GM12878 (cell line): ENCODE measurements at regions not wholly inside any gene's neighbourhood (a gene's known extent, or its start where the extent isn't known, plus 50 kb on each side); places are given as distances from the start of the nearest gene placed in this dataset.

Experiments used
- CTCF ChIP-seq, 3 experiments: IDR thresholded peaks in 2 of 3; conservative IDR thresholded peaks in 1 of 3; 2 replicates each; pipeline ENCODE4 v1.5.1; 2011; ENCODE audit warnings: low read depth in 3 of 3, low read length in 3 of 3, mild to moderate bottlenecking in 3 of 3, control low read depth in 2 of 3, moderate library complexity in 2 of 3, inconsistent platforms in 1 of 3, mixed read lengths in 1 of 3; ENCODE audit not compliant: control insufficient read depth in 2 of 3, insufficient read depth in 1 of 3; ENCODE audit errors: extremely low read depth in 1 of 3
- ZNF274 ChIP-seq: IDR thresholded peaks from one replicate; pipeline ENCODE4 v1.8.0; 2011; ENCODE audit not compliant: insufficient read length, insufficient read depth

GRCh38 chr2:64808754-64809153, 155.0 kb upstream of the SERTAD2 start:
- TF ChIP-seq CTCF (IDR thresholded peaks at IDR 0.05 in 2 of 3, conservative IDR thresholded peaks at IDR 0.05 in 1 of 3; ENCODE audit: control insufficient read depth in 2 of 3, extremely low read depth in 1 of 3, insufficient read depth in 1 of 3, low read depth in 3 of 3, low read length in 3 of 3) (no peak), ZNF274 (no peak)
